ENCODE measurements at regions not wholly inside any gene's neighbourhood (a gene's known extent, or its start where the extent isn't known, plus 50 kb on each side); places are given as distances from the start of the nearest gene placed in this dataset.

DNA sequence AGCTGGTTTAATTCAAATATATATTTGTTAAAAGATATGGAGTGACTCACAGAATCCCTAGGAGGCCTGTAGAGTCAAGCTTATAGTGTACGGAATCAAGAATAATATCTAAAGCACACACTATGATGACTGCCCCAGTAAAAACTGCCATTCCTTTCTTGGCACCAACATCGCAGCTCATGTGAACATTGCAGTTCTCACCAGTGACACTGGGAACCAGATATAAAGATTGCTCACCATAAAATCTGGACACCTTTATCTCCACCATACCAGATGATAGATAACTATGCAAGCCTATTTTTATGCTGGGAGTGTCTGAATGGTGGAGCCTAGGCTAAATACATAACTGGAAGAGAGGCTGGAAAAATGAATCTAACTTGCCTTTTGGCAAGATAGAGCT is 463.9 kb upstream of the TBX3 start:
- DNase-seq = no peak

GRCh38 chr12:115146453-115146852 is 462.5 kb upstream of the TBX3 start:
- no peak for DNase-seq

GRCh38 chr12:115144425-115144824 is 460.4 kb upstream of the TBX3 start:
- no peak for DNase-seq

DNA sequence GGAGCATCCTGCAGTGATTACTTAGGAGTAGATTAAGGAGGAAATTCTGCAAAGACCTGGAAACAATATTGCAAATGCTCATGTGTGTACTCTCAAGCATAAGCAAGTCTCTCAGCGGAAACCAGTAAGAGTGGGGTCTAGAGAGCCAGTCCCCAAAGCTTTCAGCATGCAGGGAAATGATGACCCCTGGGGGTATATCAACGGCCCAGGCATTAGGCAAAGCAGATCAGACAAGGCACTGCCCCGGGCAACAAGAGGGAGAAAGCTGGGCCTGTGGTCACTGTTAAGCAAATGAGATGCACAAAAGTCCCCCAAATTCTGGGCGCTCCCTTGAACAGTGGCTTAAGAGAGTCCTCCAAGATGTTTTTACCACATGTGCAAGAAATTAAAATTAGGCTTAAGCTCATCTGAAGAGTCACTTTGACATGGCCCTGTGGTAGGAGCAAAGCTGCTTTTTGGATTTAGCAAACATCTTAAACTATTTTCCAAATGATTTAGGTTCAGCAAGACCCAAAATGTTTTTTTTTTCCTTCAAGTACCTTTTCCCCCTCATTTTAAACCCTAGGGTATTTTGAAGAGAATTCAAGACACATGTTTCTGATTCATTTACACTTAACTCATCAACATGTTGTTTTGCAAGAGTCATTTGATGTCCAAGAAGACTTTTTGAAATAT is 457.1 kb upstream of the TBX3 start:
- DNase-seq = no peak

DNA sequence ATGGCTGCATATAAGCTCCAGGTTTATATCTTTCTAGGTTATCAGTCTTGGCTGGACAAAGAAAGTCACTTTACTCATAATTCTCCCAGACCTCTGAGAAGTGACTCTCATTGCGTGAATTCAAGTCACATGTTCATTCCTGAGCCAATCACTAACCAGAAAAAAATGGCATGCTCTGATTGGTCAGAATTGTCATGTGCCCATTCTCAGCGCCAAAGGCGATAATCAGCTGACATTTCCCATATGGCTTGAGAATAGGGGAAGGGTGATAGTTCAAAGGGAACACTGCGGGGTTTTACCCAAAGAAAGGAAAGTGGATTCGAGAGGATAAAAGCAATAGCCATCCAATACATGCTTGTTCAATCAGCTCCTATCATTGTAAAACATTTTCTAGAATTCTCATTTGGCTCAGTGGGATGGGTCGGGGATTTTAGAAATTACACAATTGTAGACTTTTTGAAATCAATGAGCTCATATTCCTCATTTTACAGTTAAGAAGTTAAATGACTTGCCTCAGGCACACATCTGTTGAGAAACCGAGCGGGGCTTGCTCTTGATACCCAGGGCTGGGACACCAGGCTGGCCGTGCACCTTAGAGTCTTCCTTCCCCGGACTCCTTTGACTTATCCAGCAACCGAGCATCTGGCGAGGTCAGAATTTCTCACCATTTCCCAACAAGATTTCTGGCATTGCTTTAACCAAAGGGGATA is 454.0 kb upstream of the TBX3 start:
- DNase-seq = no peak

DNA sequence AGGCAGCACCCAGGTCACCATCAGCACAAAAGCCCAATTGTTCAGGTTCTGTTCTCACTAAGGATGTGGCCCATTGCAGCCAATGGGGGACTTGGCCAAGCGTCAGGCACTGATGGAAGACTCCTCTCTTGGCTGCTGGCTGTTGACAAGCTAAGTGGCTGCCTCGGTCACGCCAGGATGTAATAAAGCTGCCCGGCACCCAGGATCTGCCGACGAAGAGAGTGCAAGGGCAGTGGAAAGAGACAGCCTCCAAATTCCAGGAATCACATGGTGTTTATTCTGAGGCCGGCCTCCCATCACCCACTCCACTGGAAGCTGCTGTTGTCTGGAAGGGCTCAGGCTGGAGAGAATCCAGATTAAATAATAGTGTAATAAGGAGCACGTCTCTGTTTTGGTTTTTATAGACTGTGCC is 451.8 kb upstream of the TBX3 start:
- no peak for DNase-seq

DNA sequence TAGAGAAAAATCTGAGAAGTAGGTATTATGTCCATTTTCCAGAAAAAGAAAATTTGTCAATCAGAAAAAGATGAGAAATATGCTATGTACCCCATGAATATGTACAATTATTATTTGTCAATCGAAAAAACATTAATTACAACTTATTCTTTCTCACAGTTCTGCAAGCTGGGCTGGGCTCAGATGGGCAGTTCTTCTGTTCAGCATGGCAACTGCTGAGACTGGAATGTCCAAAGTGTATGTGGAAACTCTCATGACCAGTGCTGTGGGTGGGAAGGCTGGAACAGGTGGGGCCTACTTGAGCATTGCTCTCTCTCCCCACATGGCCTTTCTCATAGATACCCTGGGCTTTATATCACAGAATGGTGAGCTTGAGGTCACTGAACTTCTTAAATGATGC is 450.3 kb upstream of the TBX3 start:
- DNase-seq = no peak

DNA sequence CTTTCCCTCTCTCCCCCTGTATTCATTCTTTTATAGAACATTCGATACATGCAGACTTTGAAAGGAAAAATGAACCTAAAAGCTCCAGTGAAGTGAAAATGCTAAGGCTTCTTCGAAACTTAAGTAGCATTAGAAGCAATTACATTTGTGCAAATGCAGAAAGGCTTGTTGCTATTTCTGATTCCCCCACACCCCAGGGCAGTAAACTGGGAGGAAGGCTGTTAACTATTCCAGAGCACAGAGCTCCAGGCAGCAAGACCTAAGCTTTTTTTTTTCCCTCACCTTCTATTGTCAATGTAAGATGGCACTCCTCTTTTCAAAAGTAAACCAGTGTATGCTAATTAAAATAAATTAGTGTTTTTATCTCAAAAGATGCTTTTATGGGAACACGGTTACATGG is 448.9 kb upstream of the TBX3 start:
- DNase-seq = no peak

DNA sequence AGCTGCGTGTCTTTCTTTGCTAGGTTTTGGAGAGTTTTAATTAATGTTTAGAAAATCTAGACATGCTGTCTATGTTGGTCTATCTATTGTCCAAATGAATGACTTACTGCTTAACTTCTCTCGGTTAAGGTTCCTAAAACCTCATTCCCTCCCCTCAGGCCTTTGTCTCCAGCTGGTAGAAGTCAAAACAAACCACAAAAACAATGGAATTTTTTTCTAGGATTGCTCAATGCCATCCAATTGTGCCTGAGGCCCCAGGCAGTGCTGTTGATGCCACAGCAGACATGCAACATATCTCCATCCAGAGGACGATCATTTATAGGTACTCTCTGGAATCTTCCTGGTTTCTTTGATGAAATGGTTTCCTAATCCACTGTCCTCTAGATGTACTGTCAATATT is 448.2 kb upstream of the TBX3 start:
- no peak for DNase-seq

DNA sequence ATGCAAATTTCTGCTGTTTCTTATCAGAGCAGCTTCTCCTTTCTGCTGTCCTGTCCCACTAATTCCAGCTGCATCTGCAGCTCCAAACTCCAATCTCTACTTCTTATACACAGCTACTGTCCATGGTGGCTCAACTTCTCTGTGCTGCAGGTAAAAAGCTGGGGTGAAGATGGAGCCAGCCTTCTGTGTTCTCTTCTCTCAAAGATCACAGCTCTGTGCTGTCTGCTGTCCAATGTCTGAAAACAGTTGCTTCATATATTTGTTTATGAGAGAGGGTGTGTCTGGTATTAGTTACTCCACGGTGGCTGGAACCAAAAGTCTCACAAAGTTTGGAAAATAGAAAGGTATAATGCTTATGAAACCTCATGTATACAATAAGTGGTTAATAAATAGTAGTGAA is 445.8 kb upstream of the TBX3 start:
- DNase-seq = no peak

- no peak for DNase-seq
Observed at GRCh38 chr12:115121053-115121452, 437.1 kb upstream of the TBX3 start.

DNA sequence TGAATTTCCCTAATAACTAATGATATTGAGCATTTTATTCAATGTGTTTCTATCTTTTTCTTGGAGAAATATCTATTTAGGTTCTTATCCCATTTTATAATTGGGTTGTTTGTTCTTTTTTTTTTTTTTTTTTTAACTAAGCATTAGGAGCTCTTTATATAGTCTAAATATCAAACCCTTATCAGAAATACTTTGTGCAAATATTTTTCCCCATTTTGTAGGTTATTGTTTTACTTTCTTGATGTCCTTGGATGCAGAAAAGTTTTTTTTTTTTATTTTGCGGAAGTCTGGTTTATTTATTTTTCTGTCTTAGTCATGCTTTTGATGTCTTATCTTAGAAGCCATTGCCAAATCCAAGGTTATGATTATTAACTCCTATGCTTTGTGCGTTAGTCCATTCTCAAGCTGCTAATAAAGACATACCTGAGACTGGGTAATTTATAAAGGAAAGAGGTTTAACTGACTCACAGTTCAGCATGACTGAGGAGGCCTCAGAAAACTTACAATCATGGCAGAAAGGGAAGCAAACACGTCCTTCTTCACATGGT is 434.3 kb upstream of the TBX3 start:
- DNase-seq = no peak

DNA sequence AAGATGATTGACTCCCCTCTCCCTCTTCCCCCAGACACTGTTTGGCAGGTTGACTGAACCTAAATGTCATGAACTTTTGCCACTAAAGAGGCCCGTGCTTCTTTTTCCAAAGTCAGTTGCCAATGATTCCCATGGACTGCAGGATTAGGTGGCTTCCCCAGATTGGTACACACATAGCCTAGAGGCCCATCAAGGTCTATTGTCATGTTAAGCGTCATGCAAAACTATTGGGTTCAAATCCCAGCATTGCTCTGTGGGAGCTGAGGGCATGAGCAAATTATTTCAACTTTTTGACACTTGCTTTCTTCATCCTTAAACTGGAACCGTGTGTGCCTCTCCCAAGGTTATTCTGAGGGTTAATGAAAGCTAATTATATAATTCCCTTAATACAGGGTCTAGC is 430.2 kb upstream of the TBX3 start:
- no peak for DNase-seq

DNA sequence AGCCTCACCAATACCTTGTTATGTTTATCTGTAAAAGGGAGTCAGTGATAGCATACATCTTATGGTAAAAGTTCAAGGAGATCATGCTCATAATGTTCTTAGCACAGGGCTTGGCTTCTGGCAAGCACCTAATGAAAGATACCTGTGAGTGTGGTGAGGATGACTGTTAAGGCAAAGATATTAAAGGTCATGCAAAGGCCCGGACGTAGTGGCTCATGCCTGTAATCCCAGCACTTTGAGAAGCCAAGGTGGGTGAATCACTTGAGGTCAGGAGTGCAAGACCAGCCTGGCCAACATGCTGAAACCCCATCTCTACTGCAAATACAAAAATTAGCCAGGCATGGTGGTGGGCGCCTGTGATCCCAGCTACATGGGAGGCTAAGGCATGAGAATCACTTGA is 425.9 kb upstream of the TBX3 start:
- DNase-seq = no peak

- DNase-seq = no peak
Observed at GRCh38 chr12:115108129-115109100, 424.4 kb upstream of the TBX3 start.

- no peak for DNase-seq
Observed at GRCh38 chr12:115103884-115104883, 420.2 kb upstream of the TBX3 start.

DNA sequence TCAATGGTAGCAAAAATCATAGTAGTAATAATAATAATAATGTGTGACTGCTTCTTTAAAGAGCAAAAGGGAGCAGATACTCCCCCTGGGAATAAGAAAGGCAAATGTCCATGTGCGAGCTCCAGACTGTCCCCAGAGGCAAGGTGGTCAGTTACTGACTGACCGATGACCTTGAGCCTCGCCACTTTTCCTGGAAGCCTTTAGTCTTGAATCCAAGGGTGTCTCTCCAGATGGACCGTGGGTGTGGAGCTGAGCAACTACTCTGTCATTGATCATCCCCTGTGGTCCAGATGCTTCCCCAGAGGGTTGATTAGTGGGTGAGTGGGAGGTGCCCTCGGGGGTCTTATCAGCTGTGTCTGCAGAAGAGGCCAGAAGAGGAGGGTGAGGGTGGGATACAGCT is 418.5 kb upstream of the TBX3 start:
- no peak for DNase-seq

DNA sequence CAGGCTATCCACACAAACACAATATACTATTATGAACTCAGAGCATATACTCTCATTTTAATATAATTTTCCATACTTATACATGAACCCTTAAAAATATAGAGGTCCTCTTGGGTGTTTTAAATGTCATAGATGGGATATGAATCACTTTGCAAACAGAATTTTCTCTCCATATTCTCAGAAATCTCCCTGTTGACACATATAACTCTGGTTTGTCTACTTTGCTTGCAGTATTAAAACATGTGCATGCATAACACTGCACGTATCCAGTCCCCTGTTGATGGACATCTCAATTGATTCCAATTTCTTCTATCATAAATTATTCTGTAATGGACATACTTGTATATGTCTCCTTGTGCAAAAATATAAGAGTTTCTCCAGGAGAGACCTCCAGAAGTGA is 417.5 kb upstream of the TBX3 start:
- DNase-seq = no peak

DNA sequence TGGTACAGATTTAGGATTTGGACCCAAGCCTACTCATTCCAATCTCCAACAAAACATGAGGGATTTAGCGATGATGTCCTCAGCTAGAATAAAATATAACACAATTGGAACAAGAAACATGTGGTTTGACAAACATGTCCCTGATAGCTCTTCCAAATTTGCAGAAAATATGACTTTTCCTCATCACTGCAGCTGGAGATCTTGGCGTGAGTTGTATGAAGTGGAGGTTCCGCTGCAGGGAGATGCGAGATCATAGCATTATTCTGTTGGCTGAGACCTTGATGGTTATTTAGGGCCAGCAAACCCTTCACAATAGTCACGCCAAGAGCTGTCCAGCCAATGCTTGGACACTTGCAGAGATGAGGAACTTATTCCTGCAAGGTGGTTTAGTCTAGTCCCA is 413.4 kb upstream of the TBX3 start:
- DNase-seq = no peak

DNA sequence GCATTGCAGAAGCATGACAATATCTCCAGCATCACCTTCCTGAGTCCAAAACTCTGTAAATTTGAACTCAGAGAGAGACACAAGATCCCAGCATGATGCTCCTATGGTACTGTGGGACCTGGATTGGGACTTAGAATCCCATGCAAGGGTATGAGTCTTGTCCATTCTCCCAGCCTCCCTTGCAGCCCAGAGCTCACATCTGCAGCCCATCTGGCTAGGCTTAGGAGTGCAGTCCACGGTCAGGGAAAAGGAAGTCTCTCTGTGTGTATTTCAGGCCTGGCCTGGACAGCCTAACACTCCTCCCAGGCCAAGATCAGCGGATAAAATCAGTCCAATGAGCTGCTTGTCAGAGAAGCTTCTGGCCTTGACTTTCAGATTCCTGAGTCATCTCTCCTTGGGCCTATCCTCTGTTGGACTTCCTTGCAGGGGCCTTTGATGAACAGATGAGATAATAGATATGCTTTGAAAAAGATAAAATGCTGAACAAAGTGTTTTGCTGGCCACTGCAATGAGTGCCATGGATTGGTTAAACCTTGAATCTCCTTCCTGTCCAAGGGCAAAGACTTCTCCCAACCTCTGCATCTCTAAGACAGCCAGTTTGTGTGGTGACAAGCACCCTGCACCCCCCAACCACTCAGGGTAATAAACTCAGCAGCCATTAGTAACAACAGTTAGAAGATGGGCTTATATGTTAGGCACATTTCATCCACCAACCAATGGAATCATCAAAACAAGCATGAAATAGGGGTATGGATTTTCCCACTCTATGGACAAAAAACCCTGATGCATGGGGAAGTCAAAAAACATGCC is 412.8 kb upstream of the TBX3 start:
- DNase-seq = no peak

GRCh38 chr12:115095073-115095748 is 411.2 kb upstream of the TBX3 start:
- no peak for DNase-seq

Data from GOT3 (cell line).